GM21576 (cell line): ENCODE measurements at regions not wholly inside any gene's neighbourhood (a gene's known extent, or its start where the extent isn't known, plus 50 kb on each side); places are given as distances from the start of the nearest gene placed in this dataset.

ENCODE experiments used
- ATAC-seq: cut with Tn5 transposase; IDR thresholded peaks from one replicate; pipeline ENCODE4 v1.9.1; 2021; ENCODE audit warnings: mild to moderate bottlenecking, moderate library complexity; ENCODE audit not compliant: unreplicated experiment

- ATAC-seq = no peak
These were observed 146.4 kb downstream of the BMP4 start for GRCh38 chr14:53810221-53810620.

- no peak for ATAC-seq
These were observed 148.6 kb downstream of the BMP4 start for GRCh38 chr14:53808042-53808441.

GRCh38 chr14:53807542-53807941 lies 149.1 kb downstream of the BMP4 start:
- ATAC-seq = no peak

GRCh38 chr14:53807108-53807507 lies 149.5 kb downstream of the BMP4 start:
- ATAC-seq = no peak

GRCh38 chr14:53796734-53797133 lies 159.9 kb downstream of the BMP4 start:
- no peak for ATAC-seq

- no peak for ATAC-seq
These were observed 162.7 kb downstream of the BMP4 start for GRCh38 chr14:53793790-53794505.

GRCh38 chr14:53792909-53793308 lies 163.7 kb downstream of the BMP4 start:
- ATAC-seq = no peak

GRCh38 chr14:53790731-53791500 lies 165.7 kb downstream of the BMP4 start:
- ATAC-seq = no peak

- no peak for ATAC-seq
These were observed 168.1 kb downstream of the BMP4 start for GRCh38 chr14:53788566-53788965.

- ATAC-seq = no peak
These were observed 170.6 kb downstream of the BMP4 start for GRCh38 chr14:53786045-53786444.

GRCh38 chr14:53784688-53785087 lies 171.9 kb downstream of the BMP4 start:
- ATAC-seq = no peak

GRCh38 chr14:53783256-53783655 lies 173.4 kb downstream of the BMP4 start:
- ATAC-seq = no peak

GRCh38 chr14:53780051-53780555 lies 176.5 kb downstream of the BMP4 start:
- ATAC-seq = no peak

GRCh38 chr14:53779301-53779700 lies 177.3 kb downstream of the BMP4 start:
- ATAC-seq = no peak

GRCh38 chr14:53778263-53778662 lies 178.4 kb downstream of the BMP4 start:
- no peak for ATAC-seq

- ATAC-seq = no peak
These were observed 183.7 kb downstream of the BMP4 start for GRCh38 chr14:53772936-53773335.

- no peak for ATAC-seq
These were observed 189.1 kb downstream of the BMP4 start for GRCh38 chr14:53767566-53767965.

GRCh38 chr14:53766601-53767000 lies 190.0 kb downstream of the BMP4 start:
- ATAC-seq = no peak

- no peak for ATAC-seq
These were observed 190.5 kb downstream of the BMP4 start for GRCh38 chr14:53766106-53766505.

- ATAC-seq = no peak
These were observed 191.8 kb downstream of the BMP4 start for GRCh38 chr14:53764846-53765245.

- ATAC-seq = no peak
These were observed 198.5 kb downstream of the BMP4 start for GRCh38 chr14:53758141-53758540.

- no peak for ATAC-seq
These were observed 198.9 kb downstream of the BMP4 start for GRCh38 chr14:53757732-53758131.
